GM12873 (cell line): ENCODE measurements at regions not wholly inside any gene's neighbourhood (a gene's known extent, or its start where the extent isn't known, plus 50 kb on each side); places are given as distances from the start of the nearest gene placed in this dataset.

ENCODE experiments used
- TF ChIP-seq, protein P1 (sequence below): IDR thresholded peaks from 2 replicates; pipeline ENCODE4 v1.5.1; 2012; ENCODE audit warnings: low read depth, mild to moderate bottlenecking, moderate library complexity, low read length, control low read depth; ENCODE audit not compliant: insufficient read depth; ENCODE audit errors: missing control alignments

DNA sequence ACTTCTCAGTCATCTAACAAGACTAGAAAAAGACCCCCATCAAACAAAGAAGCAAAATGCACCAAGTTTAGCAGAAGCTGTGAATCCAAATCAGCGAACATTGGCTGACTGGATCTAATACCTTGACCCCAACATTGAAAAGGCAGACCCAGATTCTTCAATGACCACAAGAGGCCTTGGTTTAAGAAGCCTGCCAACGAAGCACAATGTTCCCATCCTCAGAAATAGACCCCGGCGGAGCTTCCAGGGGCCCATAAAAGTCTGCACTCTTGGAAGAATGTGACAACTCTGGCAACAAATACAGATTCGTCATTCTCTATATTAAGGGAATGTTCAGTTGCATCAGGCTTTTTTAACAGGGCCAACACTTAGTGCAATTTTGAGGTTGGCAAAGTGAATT lies 112.8 kb upstream of the BCL6 start:
- TF ChIP-seq, protein P1, sequence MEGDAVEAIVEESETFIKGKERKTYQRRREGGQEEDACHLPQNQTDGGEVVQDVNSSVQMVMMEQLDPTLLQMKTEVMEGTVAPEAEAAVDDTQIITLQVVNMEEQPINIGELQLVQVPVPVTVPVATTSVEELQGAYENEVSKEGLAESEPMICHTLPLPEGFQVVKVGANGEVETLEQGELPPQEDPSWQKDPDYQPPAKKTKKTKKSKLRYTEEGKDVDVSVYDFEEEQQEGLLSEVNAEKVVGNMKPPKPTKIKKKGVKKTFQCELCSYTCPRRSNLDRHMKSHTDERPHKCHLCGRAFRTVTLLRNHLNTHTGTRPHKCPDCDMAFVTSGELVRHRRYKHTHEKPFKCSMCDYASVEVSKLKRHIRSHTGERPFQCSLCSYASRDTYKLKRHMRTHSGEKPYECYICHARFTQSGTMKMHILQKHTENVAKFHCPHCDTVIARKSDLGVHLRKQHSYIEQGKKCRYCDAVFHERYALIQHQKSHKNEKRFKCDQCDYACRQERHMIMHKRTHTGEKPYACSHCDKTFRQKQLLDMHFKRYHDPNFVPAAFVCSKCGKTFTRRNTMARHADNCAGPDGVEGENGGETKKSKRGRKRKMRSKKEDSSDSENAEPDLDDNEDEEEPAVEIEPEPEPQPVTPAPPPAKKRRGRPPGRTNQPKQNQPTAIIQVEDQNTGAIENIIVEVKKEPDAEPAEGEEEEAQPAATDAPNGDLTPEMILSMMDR: no peak

- TF ChIP-seq, protein P1: no peak
Measured at GRCh38 chr3:187858711-187859110, 113.4 kb upstream of the BCL6 start.

- TF ChIP-seq, protein P1: no peak
Measured at GRCh38 chr3:187870360-187871203, 125.3 kb upstream of the BCL6 start.

DNA sequence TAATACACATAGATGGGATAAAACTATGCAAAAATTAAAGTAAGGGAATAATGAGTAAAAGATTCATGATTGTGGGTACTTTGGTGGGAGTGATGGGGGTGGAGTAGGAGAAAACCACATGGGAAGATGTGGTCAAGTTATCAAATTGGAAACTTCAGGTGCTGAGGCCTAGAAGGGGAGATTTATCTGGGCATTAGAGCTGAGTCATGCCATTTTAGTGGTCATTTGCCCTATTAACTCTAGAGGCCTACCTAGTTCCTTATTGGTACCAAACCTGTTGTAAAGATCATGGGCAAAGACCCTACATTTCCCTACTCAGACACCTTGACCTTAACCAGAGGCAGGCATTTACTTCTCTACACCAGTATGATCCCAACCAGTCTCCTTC lies 125.9 kb upstream of the BCL6 start:
- TF ChIP-seq, protein P1: no peak

DNA sequence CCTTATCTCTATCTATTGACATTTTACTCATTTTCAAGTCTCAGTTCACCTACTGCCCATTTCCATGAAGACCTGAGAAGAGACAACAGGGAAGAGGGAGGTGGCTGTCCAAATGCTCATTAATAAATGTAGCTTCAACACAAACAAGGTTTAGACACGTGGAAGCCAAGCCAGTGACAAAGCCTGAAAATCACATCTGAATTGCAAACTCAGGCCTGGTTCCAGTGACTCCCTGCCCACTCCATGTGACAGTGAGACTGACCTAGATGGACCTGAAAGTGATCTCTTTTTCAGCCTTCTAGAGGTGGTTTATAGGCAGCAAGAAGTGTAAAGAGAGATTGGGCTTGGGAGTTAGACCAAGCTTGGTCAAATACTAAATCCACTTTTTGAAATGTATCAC lies 126.6 kb upstream of the BCL6 start:
- TF ChIP-seq, protein P1: no peak

DNA sequence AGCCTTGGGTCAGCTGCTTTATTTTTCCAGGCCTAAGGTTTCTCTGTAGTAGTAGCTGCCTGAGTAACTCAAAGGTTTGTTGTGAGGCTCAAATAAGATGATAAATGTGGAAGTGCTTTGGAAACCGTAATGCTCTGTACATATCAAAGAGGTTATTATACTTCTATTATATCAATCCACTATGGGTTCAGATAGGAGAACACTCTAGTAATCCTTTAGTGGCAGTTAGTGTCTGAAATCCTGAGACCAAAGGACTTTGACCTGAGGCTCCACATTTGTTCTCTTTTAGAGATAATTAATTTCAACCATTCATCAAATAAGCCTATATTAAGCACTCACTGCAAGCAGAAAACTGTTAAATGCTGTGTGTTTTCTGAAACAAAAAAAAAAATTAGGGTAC lies 128.6 kb upstream of the BCL6 start:
- TF ChIP-seq, protein P1: no peak

GRCh38 chr3:187875863-187876262 lies 130.6 kb upstream of the BCL6 start:
- TF ChIP-seq, protein P1: no peak
